ENCODE measurements at regions not wholly inside any gene's neighbourhood (a gene's known extent, or its start where the extent isn't known, plus 50 kb on each side); places are given as distances from the start of the nearest gene placed in this dataset.

GRCh38 chr6:41464481-41464880 is 81.7 kb upstream of the FOXP4 start:
- TF ChIP-seq POLR2A (IDR thresholded peaks at IDR 0.05; ENCODE audit: low read depth, low read length): no peak
- DNase-seq (ENCODE audit: insufficient read length, low spot score): peak; percentile 76
- no peak for FAIRE-seq

- FAIRE-seq: no peak
- TF ChIP-seq POLR2A (IDR thresholded peaks at IDR 0.05; ENCODE audit: low read depth, low read length): no peak
- DNase-seq (ENCODE audit: insufficient read length, low spot score): no peak
Observed at GRCh38 chr6:41466437-41466990, 79.7 kb upstream of the FOXP4 start.

GRCh38 chr6:41467061-41467460 is 79.1 kb upstream of the FOXP4 start:
- FAIRE-seq (no peak), DNase-seq (ENCODE audit: insufficient read length, low spot score) (no peak)
- TF ChIP-seq POLR2A (IDR thresholded peaks at IDR 0.05; ENCODE audit: low read depth, low read length): no peak

- TF ChIP-seq POLR2A (IDR thresholded peaks at IDR 0.05; ENCODE audit: low read depth, low read length): no peak
- FAIRE-seq: no peak
Observed at GRCh38 chr6:41467627-41468404, 78.4 kb upstream of the FOXP4 start.

GRCh38 chr6:41469156-41470028 is 76.8 kb upstream of the FOXP4 start:
- DNase-seq (ENCODE audit: insufficient read length, low spot score) (no peak), FAIRE-seq (no peak)
- TF ChIP-seq POLR2A (IDR thresholded peaks at IDR 0.05; ENCODE audit: low read depth, low read length): no peak

More at GRCh38 chr6:41467627-41468404, 78.4 kb upstream of the FOXP4 start:
- no peak for DNase-seq (ENCODE audit: insufficient read length, low spot score)

GRCh38 chr6:41470029-41470330 is 76.2 kb upstream of the FOXP4 start:
- TF ChIP-seq POLR2A (IDR thresholded peaks at IDR 0.05; ENCODE audit: low read depth, low read length): no peak
- DNase-seq (ENCODE audit: insufficient read length, low spot score) (no peak), FAIRE-seq (no peak)

- no peak for TF ChIP-seq POLR2A (IDR thresholded peaks at IDR 0.05; ENCODE audit: low read depth, low read length)
- FAIRE-seq (no peak), DNase-seq (ENCODE audit: insufficient read length, low spot score) (no peak)
Observed at GRCh38 chr6:41470331-41471063, 75.7 kb upstream of the FOXP4 start.

GRCh38 chr6:41471064-41471895 is 74.9 kb upstream of the FOXP4 start:
- no peak for FAIRE-seq
- no peak for TF ChIP-seq POLR2A (IDR thresholded peaks at IDR 0.05; ENCODE audit: low read depth, low read length)

GRCh38 chr6:41474213-41474933 is 71.8 kb upstream of the FOXP4 start:
- no peak for FAIRE-seq
- no peak for TF ChIP-seq POLR2A (IDR thresholded peaks at IDR 0.05; ENCODE audit: low read depth, low read length)
- no peak for DNase-seq (ENCODE audit: insufficient read length, low spot score)

More at GRCh38 chr6:41471064-41471895, 74.9 kb upstream of the FOXP4 start:
- DNase-seq (ENCODE audit: insufficient read length, low spot score): no peak

GRCh38 chr6:41475164-41475563 is 71.0 kb upstream of the FOXP4 start:
- FAIRE-seq (no peak), DNase-seq (ENCODE audit: insufficient read length, low spot score) (no peak)
- TF ChIP-seq POLR2A (IDR thresholded peaks at IDR 0.05; ENCODE audit: low read depth, low read length): no peak

- FAIRE-seq (no peak), DNase-seq (ENCODE audit: insufficient read length, low spot score) (no peak)
- no peak for TF ChIP-seq POLR2A (IDR thresholded peaks at IDR 0.05; ENCODE audit: low read depth, low read length)
Observed at GRCh38 chr6:41475737-41476357, 70.3 kb upstream of the FOXP4 start.

- TF ChIP-seq POLR2A (IDR thresholded peaks at IDR 0.05; ENCODE audit: low read depth, low read length): no peak
- DNase-seq (ENCODE audit: insufficient read length, low spot score) (no peak), FAIRE-seq (no peak)
Observed at GRCh38 chr6:41476401-41476800, 69.8 kb upstream of the FOXP4 start.

Data from H54 (cell line).